ENCODE measurements at regions not wholly inside any gene's neighbourhood (a gene's known extent, or its start where the extent isn't known, plus 50 kb on each side); places are given as distances from the start of the nearest gene placed in this dataset.

- no peaks in the 10 kb centered on the region for H3K27me3 ChIP-seq
- WGBS, 2 donors (ENCODE audit: low coverage in 1 of 2) = 20 to 28% methylated on average over 2 of the region's 2 CpGs
- H3K9me3 ChIP-seq = no peaks in the 10 kb centered on the region
- H3K36me3 ChIP-seq = no peaks in the 10 kb centered on the region
- no peak overlapping the region for H3K27ac ChIP-seq
- H3K4me1 ChIP-seq = no peaks in the 10 kb centered on the region
- no peak overlapping the region for H3K4me3 ChIP-seq
- ATAC-seq = no peak
- TF ChIP-seq POLR2A (IDR thresholded peaks at IDR 0.05) (no peak), POLR2AphosphoS5 (IDR thresholded peaks at IDR 0.05) (no peak), CTCF (IDR thresholded peaks at IDR 0.05) (no peak), EP300 (IDR thresholded peaks at IDR 0.05) (no peak)
These were observed 104.0 kb upstream of the IMMP2L start for GRCh38 chr7:111666260-111666659.

- no peak for ATAC-seq
- Histone ChIP-seq H3K4me1 (no peaks in the 10 kb centered on the region), H3K27ac (no peak overlapping the region), H3K4me3 (no peak overlapping the region), H3K27me3 (no peaks in the 10 kb centered on the region), H3K9me3 (no peaks in the 10 kb centered on the region), H3K36me3 (no peaks in the 10 kb centered on the region)
- TF ChIP-seq POLR2AphosphoS5 (IDR thresholded peaks at IDR 0.05) = no peak
- TF ChIP-seq POLR2A (IDR thresholded peaks at IDR 0.05) = no peak
- TF ChIP-seq CTCF (IDR thresholded peaks at IDR 0.05) = no peak
- no peak for TF ChIP-seq EP300 (IDR thresholded peaks at IDR 0.05)
These were observed 101.5 kb upstream of the IMMP2L start for GRCh38 chr7:111663771-111664170.

GRCh38 chr7:111662386-111662785 lies 100.1 kb upstream of the IMMP2L start:
- no peaks in the 10 kb centered on the region for H3K36me3 ChIP-seq
- H3K27ac ChIP-seq = no peak overlapping the region
- H3K9me3 ChIP-seq = no peaks in the 10 kb centered on the region
- TF ChIP-seq POLR2AphosphoS5 (IDR thresholded peaks at IDR 0.05) = no peak
- TF ChIP-seq EP300 (IDR thresholded peaks at IDR 0.05) = no peak
- TF ChIP-seq POLR2A (IDR thresholded peaks at IDR 0.05) = no peak
- no peak overlapping the region for H3K4me3 ChIP-seq
- no peak for ATAC-seq
- 86 to 94% methylated on average over 2 of the region's 2 CpGs for WGBS, 2 donors (ENCODE audit: low coverage in 1 of 2)
- no peaks in the 10 kb centered on the region for H3K27me3 ChIP-seq
- no peaks in the 10 kb centered on the region for H3K4me1 ChIP-seq

- TF ChIP-seq POLR2AphosphoS5 (IDR thresholded peaks at IDR 0.05) (no peak), CTCF (IDR thresholded peaks at IDR 0.05) (no peak), POLR2A (IDR thresholded peaks at IDR 0.05) (no peak), EP300 (IDR thresholded peaks at IDR 0.05) (no peak)
- H3K9me3 ChIP-seq = no peaks in the 10 kb centered on the region
- H3K4me3 ChIP-seq = no peak overlapping the region
- no peak for ATAC-seq
- no peak overlapping the region for H3K27ac ChIP-seq
- WGBS, 2 donors (ENCODE audit: low coverage in 1 of 2) = 65 to 78% methylated on average over 1 of the region's 1 CpG
- H3K36me3 ChIP-seq = no peaks in the 10 kb centered on the region
- no peaks in the 10 kb centered on the region for H3K27me3 ChIP-seq
- H3K4me1 ChIP-seq = no peaks in the 10 kb centered on the region
These were observed 98.2 kb upstream of the IMMP2L start for GRCh38 chr7:111660478-111660877.

- Histone ChIP-seq H3K9me3 (no peaks in the 10 kb centered on the region), H3K4me1 (no peaks in the 10 kb centered on the region), H3K27ac (no peak overlapping the region), H3K36me3 (no peaks in the 10 kb centered on the region), H3K27me3 (no peaks in the 10 kb centered on the region), H3K4me3 (no peak overlapping the region)
- no peak for ATAC-seq
- TF ChIP-seq CTCF (IDR thresholded peaks at IDR 0.05) (no peak), EP300 (IDR thresholded peaks at IDR 0.05) (no peak), POLR2AphosphoS5 (IDR thresholded peaks at IDR 0.05) (no peak), POLR2A (IDR thresholded peaks at IDR 0.05) (no peak)
- 57 to 67% methylated on average over 1 of the region's 1 CpG for WGBS, 2 donors (ENCODE audit: low coverage in 1 of 2)
These were observed 96.3 kb upstream of the IMMP2L start for GRCh38 chr7:111658546-111658945.
